ACC112 (cell line): ENCODE measurements at regions not wholly inside any gene's neighbourhood (a gene's known extent, or its start where the extent isn't known, plus 50 kb on each side); places are given as distances from the start of the nearest gene placed in this dataset.

Experiments used
- H2AFZ ChIP-seq: fragments of 200-600 bp; sonication (generic); one replicate; pipeline ENCODE4 v1.6.0; 2017; ENCODE audit warnings: antibody characterized with exemption, low read length; ENCODE audit not compliant: unreplicated experiment
- H3K27ac ChIP-seq: fragments of 200-600 bp; sonication (generic); 2 replicates; pipeline ENCODE4 v1.5.1; 2014; ENCODE audit warnings: low read depth, mild to moderate bottlenecking, antibody characterized with exemption, low read length, moderate library complexity
- H3K27me3 ChIP-seq: fragments of 200-600 bp; sonication (generic); 2 replicates; pipeline ENCODE4 v1.6.1; 2014; ENCODE audit warnings: mild to moderate bottlenecking, antibody characterized with exemption, low read length, moderate library complexity, mixed read lengths; ENCODE audit not compliant: insufficient read depth
- H3K36me3 ChIP-seq: fragments of 200-600 bp; sonication (generic); 2 replicates; pipeline ENCODE4 v1.6.1; 2016; ENCODE audit warnings: mild to moderate bottlenecking, antibody characterized with exemption, low read length, moderate library complexity, mixed read lengths; ENCODE audit not compliant: insufficient read depth
- H3K4me1 ChIP-seq: fragments of 200-600 bp; sonication (generic); one replicate; pipeline ENCODE4 v1.6.1; 2016; ENCODE audit warnings: low read length, mixed read lengths; ENCODE audit not compliant: insufficient read depth, unreplicated experiment, control insufficient read depth
- H3K4me3 ChIP-seq: fragments of 200-600 bp; sonication (generic); 2 replicates; pipeline ENCODE4 v1.5.1; 2014; ENCODE audit warnings: mild to moderate bottlenecking, low read depth, low read length
- H3K79me2 ChIP-seq: fragments of 200-600 bp; sonication (generic); one replicate; pipeline ENCODE4 v1.6.0; 2016; ENCODE audit warnings: low read length; ENCODE audit not compliant: control insufficient read depth, unreplicated experiment, insufficient read depth

DNA sequence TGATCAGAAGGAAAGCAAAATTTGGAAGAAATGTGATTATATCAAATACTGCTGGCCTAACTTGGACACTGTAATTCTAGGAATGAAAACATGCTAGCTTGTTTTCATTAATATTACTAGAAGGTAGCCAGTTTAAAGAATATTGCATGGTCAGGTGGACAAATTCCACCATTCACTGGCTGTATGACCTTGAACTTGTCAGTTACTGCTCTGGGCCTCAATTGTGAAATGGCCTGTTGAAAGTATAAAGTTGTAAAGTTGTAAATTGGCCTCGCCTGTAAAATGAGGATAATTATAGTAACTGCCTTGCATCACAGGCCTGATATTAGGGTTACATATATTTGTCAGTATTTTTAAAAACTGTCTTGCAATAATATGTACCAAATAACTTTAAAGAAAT lies 398.4 kb upstream of the CHST9 start:
- Histone ChIP-seq H3K79me2 (no peaks in the 10 kb centered on the region), H3K4me3 (no peak overlapping the region), H3K4me1 (no peaks in the 10 kb centered on the region), H3K27me3 (peaks cover 11% of the 10 kb centered on the region), H3K27ac (no peak overlapping the region), H3K36me3 (no peaks in the 10 kb centered on the region), H2AFZ (no peak overlapping the region)

DNA sequence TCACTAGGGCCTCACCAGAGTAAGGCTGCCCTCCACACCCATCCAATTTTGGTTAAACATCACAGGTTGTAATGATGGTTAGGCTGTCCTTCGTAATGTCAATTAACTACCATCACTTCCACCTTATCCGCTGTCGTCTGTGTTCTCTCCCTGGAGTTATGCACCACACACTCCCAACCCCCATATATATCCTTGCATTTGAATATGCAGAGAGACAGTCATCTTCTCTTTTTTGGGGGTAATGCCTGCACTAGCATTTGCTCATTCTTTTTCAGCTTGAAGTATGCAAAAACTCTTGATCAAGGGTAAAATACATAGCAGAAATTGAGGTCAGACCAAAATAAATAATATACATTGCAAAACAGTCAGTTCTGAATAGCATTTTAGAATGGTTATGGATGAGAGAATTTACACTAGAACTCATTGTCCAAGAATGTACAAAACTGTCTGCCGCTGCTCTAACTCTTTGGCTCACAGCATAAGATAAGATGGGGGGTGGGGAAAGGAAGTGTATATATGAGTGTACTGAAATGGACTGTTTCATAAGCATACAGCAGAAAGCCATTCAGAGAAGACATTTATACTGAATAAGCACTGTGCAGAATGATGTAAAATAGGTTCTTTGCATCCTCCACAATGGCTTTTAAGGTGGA lies 397.8 kb upstream of the CHST9 start:
- Histone ChIP-seq H3K36me3 (no peaks in the 10 kb centered on the region), H3K4me3 (no peak overlapping the region), H2AFZ (no peak overlapping the region), H3K4me1 (no peaks in the 10 kb centered on the region), H3K79me2 (no peaks in the 10 kb centered on the region), H3K27me3 (peaks cover 10% of the 10 kb centered on the region; the same call in 1 of the 2 replicates), H3K27ac (no peak overlapping the region)

DNA sequence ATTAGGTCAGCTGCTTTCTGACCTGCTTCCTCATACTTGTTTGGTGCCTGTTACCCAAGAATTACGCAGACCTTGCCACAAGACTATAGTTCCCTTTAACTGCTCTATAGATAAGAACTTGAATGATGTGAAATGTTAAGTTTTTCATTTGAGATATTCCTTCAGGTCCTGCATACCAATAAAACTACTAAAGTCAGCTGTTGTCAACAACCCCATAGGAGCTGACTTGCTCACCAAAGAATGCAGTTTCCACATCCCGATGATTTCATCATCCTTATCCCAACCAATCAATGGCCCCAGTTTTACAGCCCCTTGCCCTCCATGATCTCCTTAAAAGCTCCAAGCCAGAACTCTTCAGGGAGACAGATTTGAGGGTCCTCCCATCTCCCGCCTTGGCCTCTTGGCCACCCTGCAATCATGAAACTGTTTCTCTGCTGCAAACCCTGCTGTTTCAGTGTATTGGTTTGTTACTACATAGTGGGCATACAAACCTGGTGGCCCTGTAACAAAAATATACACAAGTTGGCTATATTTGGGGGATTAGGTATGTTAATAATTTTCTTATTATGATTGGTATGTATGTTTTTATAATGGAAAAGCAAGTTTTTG lies 396.3 kb upstream of the CHST9 start:
- Histone ChIP-seq H3K4me3 (no peak overlapping the region), H2AFZ (no peak overlapping the region), H3K27ac (no peak overlapping the region), H3K4me1 (no peaks in the 10 kb centered on the region), H3K27me3 (peaks cover 11% of the 10 kb centered on the region; the same call in 1 of the 2 replicates), H3K79me2 (no peaks in the 10 kb centered on the region), H3K36me3 (no peaks in the 10 kb centered on the region)

DNA sequence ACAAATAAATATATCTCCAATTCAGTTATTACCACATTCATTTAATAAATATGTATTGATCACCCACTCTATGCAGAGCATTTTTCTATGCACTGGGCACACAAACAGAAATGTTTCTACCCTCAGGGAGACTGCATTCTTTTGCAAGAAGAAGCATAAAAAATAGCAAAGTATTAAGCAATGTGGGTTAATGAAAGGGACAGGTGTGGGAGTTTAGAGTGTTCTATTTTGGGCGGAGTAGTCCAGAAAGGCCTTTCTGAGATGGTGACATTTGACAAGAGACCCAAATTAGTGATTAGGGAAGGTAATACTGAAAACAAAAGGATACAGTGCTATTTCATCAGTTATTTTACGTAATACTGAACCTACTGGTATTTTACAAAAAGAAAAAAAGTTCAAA lies 394.3 kb upstream of the CHST9 start:
- H3K36me3 ChIP-seq, result no peaks in the 10 kb centered on the region

DNA sequence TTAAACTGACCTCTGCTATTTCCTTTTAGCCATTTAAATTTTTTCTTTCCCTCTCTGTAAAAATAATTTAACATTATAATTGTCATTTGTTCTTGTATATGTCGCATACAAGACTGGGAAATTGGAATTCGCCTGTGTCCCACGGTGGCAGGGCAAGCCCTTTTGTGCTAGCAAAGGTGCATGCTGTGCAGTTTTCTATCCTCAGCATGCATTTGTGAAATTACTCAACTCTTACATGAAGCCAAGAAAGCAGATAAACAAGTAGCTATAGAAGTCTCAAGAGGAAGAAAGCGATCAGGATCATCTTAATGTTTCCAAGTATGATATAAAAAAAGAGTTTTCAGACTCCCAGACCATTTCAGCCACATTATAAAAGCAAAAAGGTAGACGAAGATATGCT lies 392.6 kb upstream of the CHST9 start:
- no peak overlapping the region for H2AFZ ChIP-seq
- H3K27me3 ChIP-seq, result peaks cover 18% of the 10 kb centered on the region; the same call in 1 of the 2 replicates
- no peaks in the 10 kb centered on the region for H3K36me3 ChIP-seq
- no peaks in the 10 kb centered on the region for H3K79me2 ChIP-seq
- H3K4me3 ChIP-seq, result no peak overlapping the region
- H3K4me1 ChIP-seq, result no peaks in the 10 kb centered on the region
- no peak overlapping the region for H3K27ac ChIP-seq

More for the DNA sequence above, 394.3 kb upstream of the CHST9 start:
- Histone ChIP-seq H2AFZ (no peak overlapping the region), H3K4me1 (no peaks in the 10 kb centered on the region), H3K27me3 (peaks cover 11% of the 10 kb centered on the region; the same call in 1 of the 2 replicates), H3K79me2 (no peaks in the 10 kb centered on the region), H3K4me3 (no peak overlapping the region), H3K27ac (no peak overlapping the region)

DNA sequence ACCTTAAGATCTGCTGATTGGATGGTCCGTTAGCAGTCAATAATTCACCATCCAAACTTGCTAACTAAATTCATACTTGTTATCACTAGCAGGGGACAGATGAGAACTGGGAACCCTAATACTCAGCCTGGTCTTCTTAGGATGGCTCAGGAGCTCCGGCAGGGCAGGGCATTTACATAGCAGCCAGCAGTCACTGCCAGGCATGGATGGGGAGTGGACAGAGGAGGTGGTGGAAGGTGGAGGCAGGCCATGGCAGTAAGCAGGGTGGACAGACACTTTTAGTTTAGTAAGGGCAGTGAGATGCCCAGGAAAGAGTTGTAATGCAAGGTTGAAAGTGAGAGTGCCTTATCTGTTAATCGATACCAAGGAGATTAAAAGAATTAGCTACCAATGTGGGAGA lies 392.2 kb upstream of the CHST9 start:
- Histone ChIP-seq H3K4me1 (no peaks in the 10 kb centered on the region), H2AFZ (no peak overlapping the region), H3K27me3 (peaks cover 18% of the 10 kb centered on the region; the same call in 1 of the 2 replicates), H3K27ac (no peak overlapping the region), H3K79me2 (no peaks in the 10 kb centered on the region), H3K36me3 (no peaks in the 10 kb centered on the region), H3K4me3 (no peak overlapping the region)

DNA sequence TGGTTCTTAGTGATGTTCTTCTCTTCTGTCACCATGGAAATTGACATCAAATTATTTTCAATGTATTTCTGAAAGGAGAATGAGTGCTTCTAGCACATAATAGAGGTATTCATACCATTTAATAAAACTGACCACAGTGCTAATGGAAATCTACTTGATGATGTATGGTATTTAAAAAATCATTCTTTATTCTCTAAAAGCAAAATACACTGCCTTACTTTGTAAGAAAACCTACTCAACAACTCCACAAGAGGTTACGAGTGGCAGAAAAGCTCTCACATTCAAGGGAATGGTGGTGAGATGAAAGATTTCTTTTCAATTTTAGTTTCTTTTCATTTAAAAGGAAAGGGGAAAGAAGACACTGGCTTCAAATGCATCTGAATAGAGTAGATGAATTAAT lies 382.3 kb upstream of the CHST9 start:
- H3K4me3 ChIP-seq, result no peak overlapping the region
- no peaks in the 10 kb centered on the region for H3K36me3 ChIP-seq
- H2AFZ ChIP-seq, result no peak overlapping the region
- H3K27me3 ChIP-seq, result peaks cover 14% of the 10 kb centered on the region; the same call in 1 of the 2 replicates
- H3K79me2 ChIP-seq, result no peaks in the 10 kb centered on the region
- H3K4me1 ChIP-seq, result no peaks in the 10 kb centered on the region
- no peak overlapping the region for H3K27ac ChIP-seq

DNA sequence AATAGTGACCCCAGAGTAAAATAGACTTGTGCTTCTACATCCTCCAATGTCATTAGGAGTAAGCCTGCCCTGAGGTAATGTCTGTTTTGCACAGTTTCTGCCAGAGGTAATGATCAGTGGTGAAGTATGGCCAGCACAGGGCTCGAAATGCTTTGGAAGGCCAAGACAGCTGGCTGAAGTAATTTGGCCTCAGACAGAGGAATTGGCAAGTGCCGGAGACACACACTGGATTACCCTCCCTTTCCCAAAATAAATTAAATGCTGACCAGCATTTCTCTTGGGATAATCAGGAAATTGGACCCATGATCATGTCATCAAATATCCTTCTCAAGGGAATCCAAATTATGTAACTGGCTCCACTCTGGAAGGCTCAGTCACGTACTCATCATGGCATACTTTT lies 379.0 kb upstream of the CHST9 start:
- Histone ChIP-seq H3K27ac (no peak overlapping the region), H3K4me1 (no peaks in the 10 kb centered on the region), H3K36me3 (no peaks in the 10 kb centered on the region), H3K79me2 (no peaks in the 10 kb centered on the region), H2AFZ (no peak overlapping the region), H3K4me3 (no peak overlapping the region), H3K27me3 (peaks cover 36% of the 10 kb centered on the region)

DNA sequence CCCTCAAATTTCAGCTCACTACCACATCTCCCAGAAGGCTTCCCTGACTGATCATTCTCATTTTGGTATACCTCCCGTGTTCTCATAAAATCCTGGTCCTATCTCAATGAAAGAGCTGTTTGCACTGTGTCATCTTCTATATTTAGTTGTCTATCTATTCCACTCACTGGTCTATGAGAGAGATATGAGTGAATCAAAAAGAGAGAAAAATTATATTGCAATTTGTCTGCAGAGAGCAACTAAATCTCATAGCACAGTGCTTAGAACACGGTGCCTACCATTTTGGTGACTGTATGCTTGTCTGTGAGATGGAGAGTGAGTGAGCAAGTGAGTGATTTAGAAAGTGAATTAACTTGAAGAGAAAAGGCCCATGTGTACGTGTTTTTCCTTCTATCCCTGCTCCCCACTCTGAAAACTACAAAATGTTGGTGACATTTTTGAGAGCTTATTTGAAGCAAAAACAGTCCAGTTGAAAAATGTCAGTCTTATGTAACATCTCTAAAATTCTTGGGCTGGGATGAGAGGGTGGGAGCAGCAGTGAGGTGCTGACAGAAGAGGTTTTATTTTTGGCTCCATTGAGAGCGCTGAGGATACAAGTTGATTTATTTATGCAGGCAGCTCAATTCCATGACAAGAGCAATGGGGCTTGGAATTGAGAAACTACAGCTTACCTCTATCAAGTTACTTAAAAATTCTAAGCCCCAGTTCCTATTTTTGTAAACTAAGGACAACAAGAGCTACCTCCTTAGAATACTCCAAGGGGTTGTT lies 373.5 kb upstream of the CHST9 start:
- Histone ChIP-seq H3K4me1 (no peaks in the 10 kb centered on the region), H3K36me3 (no peaks in the 10 kb centered on the region), H3K79me2 (no peaks in the 10 kb centered on the region)

DNA sequence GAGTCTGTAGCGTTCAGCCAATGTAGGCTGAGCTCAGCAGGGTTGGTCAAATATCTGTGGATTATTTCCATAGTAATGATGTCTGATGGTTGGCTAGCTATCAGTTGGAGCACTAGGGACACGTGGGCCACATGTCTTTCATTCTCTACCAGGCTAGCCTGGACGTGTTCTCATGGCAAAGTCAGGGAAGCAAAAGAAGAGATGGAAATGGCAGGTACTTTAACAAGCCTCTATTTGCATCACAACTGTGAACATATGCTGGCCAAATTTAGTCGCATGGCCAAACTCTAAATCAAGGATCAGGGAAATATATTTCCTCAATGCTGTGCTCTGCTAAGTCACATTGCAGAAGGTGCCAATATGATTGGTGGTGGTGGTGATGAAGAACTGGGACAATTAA lies 371.6 kb upstream of the CHST9 start:
- peaks cover 24% of the 10 kb centered on the region for H3K27me3 ChIP-seq
- no peaks in the 10 kb centered on the region for H3K79me2 ChIP-seq
- no peak overlapping the region for H3K27ac ChIP-seq
- no peaks in the 10 kb centered on the region for H3K4me1 ChIP-seq
- H2AFZ ChIP-seq, result no peak overlapping the region
- H3K4me3 ChIP-seq, result no peak overlapping the region
- H3K36me3 ChIP-seq, result no peaks in the 10 kb centered on the region

More for the DNA sequence above, 373.5 kb upstream of the CHST9 start:
- H2AFZ ChIP-seq, result no peak overlapping the region
- H3K4me3 ChIP-seq, result no peak overlapping the region
- H3K27ac ChIP-seq, result no peak overlapping the region
- H3K27me3 ChIP-seq, result peaks cover 27% of the 10 kb centered on the region
